H1 (cell line): ENCODE measurements at regions not wholly inside any gene's neighbourhood (a gene's known extent, or its start where the extent isn't known, plus 50 kb on each side); places are given as distances from the start of the nearest gene placed in this dataset.

Experiments
- CHD2 ChIP-seq: IDR thresholded peaks from 2 replicates; pipeline ENCODE4 v1.6.1; 2012; ENCODE audit warnings: low read length, improper control_type of control experiment
- GTF2F1 ChIP-seq: IDR thresholded peaks from 2 replicates; pipeline ENCODE4 v1.6.1; 2012; ENCODE audit warnings: low read depth, low read length, improper control_type of control experiment, borderline replicate concordance
- HDAC2 ChIP-seq, 2 experiments: fragments of 300-600 bp in 1 of 2; sonication (generic) in 1 of 2; IDR thresholded peaks; 2 replicates each; pipeline ENCODE4 v1.6.1; 2011 to 2012; ENCODE audit warnings: low read depth in 2 of 2, low read length in 2 of 2, mild to moderate bottlenecking in 2 of 2, moderate library complexity in 2 of 2, borderline replicate concordance in 1 of 2, inconsistent platforms in 1 of 2
- JUND ChIP-seq: IDR thresholded peaks from 2 replicates; pipeline ENCODE4 v1.6.1; 2011; ENCODE audit warnings: mild to moderate bottlenecking, improper control_type of control experiment, low read length
- TF ChIP-seq, protein P1 (sequence below): IDR thresholded peaks from 2 replicates; pipeline ENCODE4 v1.6.1; 2012; ENCODE audit warnings: inconsistent platforms

DNA sequence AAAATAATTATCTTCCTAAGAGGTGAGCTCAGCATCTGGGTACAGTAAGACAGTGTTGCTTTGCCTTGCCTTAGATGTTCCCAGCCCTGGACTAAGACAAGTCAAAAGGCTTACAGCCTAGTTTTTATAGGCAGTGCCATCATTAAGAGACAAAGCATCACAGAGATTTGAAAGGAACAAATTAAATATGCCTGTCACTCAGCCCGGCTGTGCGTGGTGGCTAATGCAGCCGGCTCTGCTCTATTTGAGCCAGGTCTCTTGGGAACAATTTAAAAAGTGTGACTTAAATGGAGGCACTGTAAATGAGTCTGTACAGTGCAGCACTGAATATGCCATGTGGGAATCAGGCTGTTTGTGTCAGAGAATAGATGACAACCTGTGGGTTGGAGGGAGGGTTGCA, 1687.4 kb upstream of the FLRT2 start (continued):
- no peak for TF ChIP-seq JUND
- no peak for TF ChIP-seq GTF2F1
- no peak for TF ChIP-seq CHD2
- TF ChIP-seq, protein P1, sequence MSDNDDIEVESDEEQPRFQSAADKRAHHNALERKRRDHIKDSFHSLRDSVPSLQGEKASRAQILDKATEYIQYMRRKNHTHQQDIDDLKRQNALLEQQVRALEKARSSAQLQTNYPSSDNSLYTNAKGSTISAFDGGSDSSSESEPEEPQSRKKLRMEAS, result no peak
- TF ChIP-seq HDAC2 (IDR thresholded peaks at IDR 0.05; ENCODE audit: borderline replicate concordance in 1 of 2, low read depth in 2 of 2, low read length in 2 of 2), result no peak
